ENCODE measurements at regions not wholly inside any gene's neighbourhood (a gene's known extent, or its start where the extent isn't known, plus 50 kb on each side); places are given as distances from the start of the nearest gene placed in this dataset.

GRCh38 chr11:23090659-23091058 is 230.4 kb upstream of the CCDC179 start:
- no peak for FAIRE-seq
- Histone ChIP-seq H3K27ac (ENCODE audit: low read depth, low read length) (no peak overlapping the region), H3K27me3 (ENCODE audit: insufficient read depth, low read length) (no peaks in the 10 kb centered on the region), H3K4me2 (ENCODE audit: low read length) (no peak overlapping the region), H3K36me3 (ENCODE audit: insufficient read depth, low read length) (no peaks in the 10 kb centered on the region), H3K9me3 (ENCODE audit: insufficient read depth, low read depth, low read length) (no peaks in the 10 kb centered on the region), H4K20me1 (ENCODE audit: insufficient read depth, low read length) (no peaks in the 10 kb centered on the region), H3K9ac (ENCODE audit: low read length) (no peak overlapping the region), H2AFZ (ENCODE audit: low read depth, low read length) (no peak overlapping the region), H3K4me3 (ENCODE audit: insufficient read depth, low read depth, low read length) (no peak overlapping the region), H3K79me2 (ENCODE audit: insufficient read depth, low read length) (no peaks in the 10 kb centered on the region), H3K4me1 (ENCODE audit: insufficient read depth, low read length) (no peaks in the 10 kb centered on the region)
- TF ChIP-seq CTCF (IDR thresholded peaks at IDR 0.05; ENCODE audit: insufficient read depth, low read depth, low read length) (no peak), EZH2 (IDR thresholded peaks at IDR 0.05; ENCODE audit: insufficient read depth, low read length) (no peak)
- Mint-ChIP-seq H3K4me1 (ENCODE audit: low read depth, unreplicated experiment) (no peaks in the 10 kb centered on the region), H3K27me3 (ENCODE audit: low read depth, unreplicated experiment) (no peaks in the 10 kb centered on the region), H3K36me3 (ENCODE audit: low read depth, unreplicated experiment) (no peaks in the 10 kb centered on the region), H3K4me3 (ENCODE audit: unreplicated experiment) (no peak overlapping the region), H3K27ac (ENCODE audit: unreplicated experiment) (no peak overlapping the region), H3K9me3 (ENCODE audit: unreplicated experiment) (no peaks in the 10 kb centered on the region)
- no peak for DNase-seq (ENCODE audit: low read depth)

GRCh38 chr11:23095650-23096189 is 235.4 kb upstream of the CCDC179 start:
- Histone ChIP-seq H3K27ac (ENCODE audit: low read depth, low read length) (no peak overlapping the region), H3K79me2 (ENCODE audit: insufficient read depth, low read length) (no peaks in the 10 kb centered on the region), H3K36me3 (ENCODE audit: insufficient read depth, low read length) (no peaks in the 10 kb centered on the region), H3K9me3 (ENCODE audit: insufficient read depth, low read depth, low read length) (no peaks in the 10 kb centered on the region), H4K20me1 (ENCODE audit: insufficient read depth, low read length) (no peaks in the 10 kb centered on the region), H3K27me3 (ENCODE audit: insufficient read depth, low read length) (no peaks in the 10 kb centered on the region), H3K4me3 (ENCODE audit: insufficient read depth, low read depth, low read length) (no peak overlapping the region), H3K9ac (ENCODE audit: low read length) (no peak overlapping the region), H2AFZ (ENCODE audit: low read depth, low read length) (no peak overlapping the region), H3K4me2 (ENCODE audit: low read length) (no peak overlapping the region), H3K4me1 (ENCODE audit: insufficient read depth, low read length) (no peaks in the 10 kb centered on the region)
- no peak overlapping the region for H3K27ac Mint-ChIP-seq (ENCODE audit: unreplicated experiment)
- H3K9me3 Mint-ChIP-seq (ENCODE audit: unreplicated experiment), result no peaks in the 10 kb centered on the region
- FAIRE-seq, result no peak
- no peaks in the 10 kb centered on the region for H3K27me3 Mint-ChIP-seq (ENCODE audit: low read depth, unreplicated experiment)
- no peak for TF ChIP-seq CTCF (IDR thresholded peaks at IDR 0.05; ENCODE audit: insufficient read depth, low read depth, low read length)
- no peak for TF ChIP-seq EZH2 (IDR thresholded peaks at IDR 0.05; ENCODE audit: insufficient read depth, low read length)
- H3K4me1 Mint-ChIP-seq (ENCODE audit: low read depth, unreplicated experiment), result peaks cover 9% of the 10 kb centered on the region
- no peak for DNase-seq (ENCODE audit: low read depth)
- H3K36me3 Mint-ChIP-seq (ENCODE audit: low read depth, unreplicated experiment), result no peaks in the 10 kb centered on the region
- no peak overlapping the region for H3K4me3 Mint-ChIP-seq (ENCODE audit: unreplicated experiment)

GRCh38 chr11:23097891-23098290 is 237.6 kb upstream of the CCDC179 start:
- no peak overlapping the region for H3K4me3 Mint-ChIP-seq (ENCODE audit: unreplicated experiment)
- no peak for DNase-seq (ENCODE audit: low read depth)
- no peaks in the 10 kb centered on the region for H3K36me3 ChIP-seq (ENCODE audit: insufficient read depth, low read length)
- no peak overlapping the region for H3K9ac ChIP-seq (ENCODE audit: low read length)
- no peak overlapping the region for H3K4me3 ChIP-seq (ENCODE audit: insufficient read depth, low read depth, low read length)
- peak overlapping the region; percentile 51 for H2AFZ ChIP-seq (ENCODE audit: low read depth, low read length)
- H4K20me1 ChIP-seq (ENCODE audit: insufficient read depth, low read length), result no peaks in the 10 kb centered on the region
- no peaks in the 10 kb centered on the region for H3K36me3 Mint-ChIP-seq (ENCODE audit: low read depth, unreplicated experiment)
- peaks cover 9% of the 10 kb centered on the region for H3K4me1 Mint-ChIP-seq (ENCODE audit: low read depth, unreplicated experiment)
- H3K27ac Mint-ChIP-seq (ENCODE audit: unreplicated experiment), result no peak overlapping the region
- TF ChIP-seq CTCF (IDR thresholded peaks at IDR 0.05; ENCODE audit: insufficient read depth, low read depth, low read length) (no peak), EZH2 (IDR thresholded peaks at IDR 0.05; ENCODE audit: insufficient read depth, low read length) (no peak)
- H3K79me2 ChIP-seq (ENCODE audit: insufficient read depth, low read length), result no peaks in the 10 kb centered on the region
- no peak overlapping the region for H3K27ac ChIP-seq (ENCODE audit: low read depth, low read length)
- H3K4me1 ChIP-seq (ENCODE audit: insufficient read depth, low read length), result no peaks in the 10 kb centered on the region
- H3K9me3 ChIP-seq (ENCODE audit: insufficient read depth, low read depth, low read length), result no peaks in the 10 kb centered on the region
- H3K9me3 Mint-ChIP-seq (ENCODE audit: unreplicated experiment), result no peaks in the 10 kb centered on the region
- no peak for FAIRE-seq
- H3K27me3 Mint-ChIP-seq (ENCODE audit: low read depth, unreplicated experiment), result no peaks in the 10 kb centered on the region
- H3K27me3 ChIP-seq (ENCODE audit: insufficient read depth, low read length), result no peaks in the 10 kb centered on the region
- H3K4me2 ChIP-seq (ENCODE audit: low read length), result no peak overlapping the region
